LNCaP clone FGC (cell line): ENCODE measurements at regions not wholly inside any gene's neighbourhood (a gene's known extent, or its start where the extent isn't known, plus 50 kb on each side); places are given as distances from the start of the nearest gene placed in this dataset.

ENCODE experiments used
- DNase-seq: peaks from one replicate; pipeline ENCODE4 v3.0.0-alpha.2; 2011; ENCODE audit warnings: low read depth
- H3K4me3 ChIP-seq: 2 replicates; pipeline ENCODE4 v1.5.1; 2011; ENCODE audit warnings: mild to moderate bottlenecking, low read depth, low read length, control low read depth
- CTCF ChIP-seq: IDR thresholded peaks from 2 replicates; pipeline ENCODE4 v1.5.1; 2012; ENCODE audit warnings: mild to moderate bottlenecking; ENCODE audit not compliant: control insufficient read depth, insufficient read depth; ENCODE audit errors: extremely low read depth

- DNase-seq = no peak
- TF ChIP-seq CTCF = no peak
- no peak overlapping the region for H3K4me3 ChIP-seq
Measured at GRCh38 chr4:132003593-132003992, 1145.5 kb upstream of the PCDH10 start.

- no peak for DNase-seq
- no peak overlapping the region for H3K4me3 ChIP-seq
- TF ChIP-seq CTCF = no peak
Measured at GRCh38 chr4:132015321-132015720, 1133.8 kb upstream of the PCDH10 start.

- DNase-seq = no peak
Measured at GRCh38 chr4:132016703-132017350, 1132.3 kb upstream of the PCDH10 start.

GRCh38 chr4:132026166-132026565, 1122.9 kb upstream of the PCDH10 start:
- TF ChIP-seq CTCF = no peak
- no peak overlapping the region for H3K4me3 ChIP-seq
- no peak for DNase-seq

More at GRCh38 chr4:132016703-132017350, 1132.3 kb upstream of the PCDH10 start:
- no peak for TF ChIP-seq CTCF
- no peak overlapping the region for H3K4me3 ChIP-seq

GRCh38 chr4:132026816-132027215, 1122.3 kb upstream of the PCDH10 start:
- TF ChIP-seq CTCF = no peak
- no peak for DNase-seq
- H3K4me3 ChIP-seq = no peak overlapping the region

GRCh38 chr4:132056496-132056895, 1092.6 kb upstream of the PCDH10 start:
- no peak for DNase-seq
- no peak for TF ChIP-seq CTCF
- no peak overlapping the region for H3K4me3 ChIP-seq

- no peak overlapping the region for H3K4me3 ChIP-seq
- no peak for TF ChIP-seq CTCF
- no peak for DNase-seq
Measured at GRCh38 chr4:132059227-132059626, 1089.9 kb upstream of the PCDH10 start.
